ENCODE measurements at regions not wholly inside any gene's neighbourhood (a gene's known extent, or its start where the extent isn't known, plus 50 kb on each side); places are given as distances from the start of the nearest gene placed in this dataset.

- WGBS (ENCODE audit: low lambda C conversion rate), result 26% methylated on average over 3 of the region's 3 CpGs
- FAIRE-seq (no peak), DNase-seq (ENCODE audit: low spot score) (no peak), ATAC-seq (no peak)
- Histone ChIP-seq H4K20me1 (ENCODE audit: insufficient read depth, low read length) (no peaks in the 10 kb centered on the region), H2AFZ (ENCODE audit: low read length) (no peak overlapping the region), H3K9me3 (ENCODE audit: low read length) (no peaks in the 10 kb centered on the region), H3K36me3 (replicated peaks in 1 of 2; ENCODE audit: control insufficient read depth in 1 of 2, insufficient read depth in 2 of 2, low read length in 2 of 2) (no peaks in the 10 kb centered on the region), H3K27me3 (ENCODE audit: control insufficient read depth in 1 of 2, insufficient read depth in 2 of 2, low read length in 2 of 2) (no peaks in the 10 kb centered on the region; a peak in 1 of 5 replicates), H3K27ac (ENCODE audit: extremely low read length, insufficient read depth, low read length) (no peak overlapping the region), H3K79me2 (ENCODE audit: insufficient read depth, low read length) (no peaks in the 10 kb centered on the region), H3K4me1 (ENCODE audit: insufficient read depth, low read length) (no peaks in the 10 kb centered on the region), H3K4me2 (ENCODE audit: low read depth, low read length) (no peak overlapping the region), H3K4me3 (replicated peaks in 1 of 3; ENCODE audit: insufficient read depth in 1 of 3, low read depth in 2 of 3, low read length in 3 of 3) (no peak overlapping the region), H3K9ac (ENCODE audit: insufficient read depth, low read depth, low read length) (no peak overlapping the region)
- no TSS peak for BruUV-seq (replicated peaks)
- CTCF ChIA-PET (ENCODE audit: low intra/inter-chr PET ratio, low total read pairs), result no interaction called here
- TF ChIP-seq ZNF160 (CRISPR knock-in tag; IDR thresholded peaks at IDR 0.05), result no peak
- TF ChIP-seq ZSCAN30 (CRISPR knock-in tag; IDR thresholded peaks at IDR 0.05), result no peak
- TF ChIP-seq NFE2 (CRISPR knock-in tag; IDR thresholded peaks at IDR 0.05), result no peak
- no peak for TF ChIP-seq GRHL1 (CRISPR knock-in tag; conservative IDR thresholded peaks at IDR 0.05)
- TF ChIP-seq RFX1 (IDR thresholded peaks at IDR 0.05), result no peak
- TF ChIP-seq ZNF776 (CRISPR knock-in tag; IDR thresholded peaks at IDR 0.05), result no peak
- no peak for TF ChIP-seq SP4 (CRISPR knock-in tag; IDR thresholded peaks at IDR 0.05)
- TF ChIP-seq ARID5B (CRISPR knock-in tag; IDR thresholded peaks at IDR 0.05), result no peak
- TF ChIP-seq PCBP1 (IDR thresholded peaks at IDR 0.05; ENCODE audit: borderline replicate concordance, low read depth, low read length), result no peak
- TF ChIP-seq ZNF850 (CRISPR knock-in tag; conservative IDR thresholded peaks at IDR 0.05), result no peak
- no peak for TF ChIP-seq ZNF432 (CRISPR knock-in tag; IDR thresholded peaks at IDR 0.05; ENCODE audit: borderline replicate concordance)
- no peak for TF ChIP-seq ZBTB38 (CRISPR knock-in tag; IDR thresholded peaks at IDR 0.05)
- no peak for TF ChIP-seq ZNF597 (CRISPR knock-in tag; IDR thresholded peaks at IDR 0.05)
- no peak for TF ChIP-seq KDM5A (IDR thresholded peaks at IDR 0.05; ENCODE audit: borderline replicate concordance, low read length)
- TF ChIP-seq ZNF503 (CRISPR knock-in tag; IDR thresholded peaks at IDR 0.05), result no peak
- POLR2A ChIA-PET, result no interaction called here
- in situ Hi-C loops (cut with HindIII; ENCODE audit: extremely low pct_ligation_motif_present, low pct_unique_long_range_greater_than_20kb), result no loop called here
- intact Hi-C loops (cut with micrococcal nuclease; ENCODE audit: unreplicated experiment), result no loop called here
Observed at GRCh38 chr5:124927735-124928134, 181.3 kb upstream of the ZNF608 start.

All from HepG2 (cell line).